GM12878 (cell line): ENCODE measurements at regions not wholly inside any gene's neighbourhood (a gene's known extent, or its start where the extent isn't known, plus 50 kb on each side); places are given as distances from the start of the nearest gene placed in this dataset.

Source experiments
- ATAC-seq: fragments of 200-7000 bp; cut with Tn5 transposase; 3 replicates; pipeline ENCODE4 v1.9.1; 2020; ENCODE audit warnings: mild to moderate bottlenecking, moderate library complexity
- BruUV-seq: library from RNA; stranded (reverse); fragments of 400-500 nt; replicated peaks from 2 replicates; lab custom pipeline; 2021; lab: Mats Ljungman, UMichigan
- CTCF ChIA-PET: fragments of 300-600 bp; sonication (Branson Sonifier 250); formaldehyde crosslinking; extraction: SDS; loops from one replicate; lab custom pipeline; 2021; ENCODE audit warnings: inconsistent platforms; lab: Yijun Ruan, JAX
- POLR2A ChIA-PET: fragments of 350-600 bp; formaldehyde crosslinking; extraction: SDS; loops from one replicate; lab custom pipeline; 2021; ENCODE audit warnings: inconsistent platforms; lab: Charles Lee
- RAD21 ChIA-PET: fragments of 300-600 bp; sonication (Branson Sonifier 250); formaldehyde crosslinking; loops from one replicate; lab custom pipeline; 2023; ENCODE audit warnings: antibody characterized with exemption; ENCODE audit not compliant: unreplicated experiment; lab: Charles Lee
- SMC1A ChIA-PET: fragments of 300-600 bp; sonication (Branson Sonifier 250); formaldehyde crosslinking; loops from one replicate; lab custom pipeline; 2023; ENCODE audit not compliant: unreplicated experiment, uncharacterized antibody; lab: Charles Lee
- DNase-seq: peaks from one replicate; pipeline ENCODE4 v3.0.0-alpha.2; 2011; ENCODE audit warnings: low read depth, low spot score
- FAIRE-seq: peaks from 3 replicates; lab custom pipeline; 2011; peaks lifted over from hg19 to GRCh38; lab: Jason Lieb, UNC
- H2AFZ ChIP-seq: 2 replicates; pipeline ENCODE4 v1.6.0; 2011; ENCODE audit warnings: low read depth, low read length, control low read depth; ENCODE audit not compliant: control insufficient read depth
- H3K27ac ChIP-seq: 2 replicates; pipeline ENCODE4 v1.5.1; 2011; ENCODE audit warnings: control low read depth; ENCODE audit not compliant: control insufficient read depth, insufficient read depth
- H3K27me3 ChIP-seq, 2 experiments: replicated peaks in 1 of 2; 2 replicates each; pipeline versions ENCODE4 v1.6.0 to v1.6.1; 2011; ENCODE audit warnings: low read length in 1 of 2; ENCODE audit not compliant: control insufficient read depth in 2 of 2, insufficient read depth in 2 of 2
- H3K36me3 ChIP-seq, 2 experiments: 2 replicates each; pipeline ENCODE4 v1.5.1; 2011; ENCODE audit warnings: low read length in 1 of 2; ENCODE audit not compliant: control insufficient read depth in 2 of 2, insufficient read depth in 2 of 2
- H3K4me1 ChIP-seq: 2 replicates; pipeline ENCODE4 v1.6.1; 2011; ENCODE audit warnings: mild to moderate bottlenecking, low read length, moderate library complexity, mixed read lengths; ENCODE audit not compliant: control insufficient read depth, insufficient read depth
- H3K4me2 ChIP-seq: 2 replicates; pipeline ENCODE4 v1.6.0; 2011; ENCODE audit warnings: control low read depth; ENCODE audit not compliant: control insufficient read depth, insufficient read depth
- H3K4me3 ChIP-seq: fragments of 200-600 bp; sonication (generic); 2 replicates; pipeline ENCODE4 v1.5.1; 2016
- H3K79me2 ChIP-seq: 2 replicates; pipeline ENCODE4 v1.6.0; 2011; ENCODE audit warnings: low read length; ENCODE audit not compliant: control insufficient read depth, insufficient read depth
- H3K9ac ChIP-seq: 2 replicates; pipeline ENCODE4 v1.8.0; 2011; ENCODE audit warnings: low read length, control low read depth, mixed read lengths; ENCODE audit not compliant: control insufficient read depth, insufficient read depth
- H3K9me3 ChIP-seq: replicated peaks from 3 replicates; pipeline ENCODE4 v1.5.1; 2011; ENCODE audit warnings: mild to moderate bottlenecking, low read length; ENCODE audit not compliant: control insufficient read depth, insufficient read depth
- H4K20me1 ChIP-seq: 2 replicates; pipeline ENCODE4 v1.6.0; 2011; ENCODE audit not compliant: control insufficient read depth, insufficient read depth
- ATF3 ChIP-seq: IDR thresholded peaks from 2 replicates; pipeline ENCODE4 v1.6.1; 2011; ENCODE audit warnings: low read depth, mild to moderate bottlenecking, low read length, moderate library complexity, borderline replicate concordance; ENCODE audit errors: extremely low read depth
- BCL11A ChIP-seq: IDR thresholded peaks from 2 replicates; pipeline ENCODE4 v1.6.1; 2011; ENCODE audit warnings: low read depth, low read length
- CBX3 ChIP-seq: fragments of 200-600 bp; sonication (generic); IDR thresholded peaks from 2 replicates; pipeline ENCODE4 v1.6.1; 2016; ENCODE audit warnings: low read depth, borderline replicate concordance
- CEBPB ChIP-seq, 2 experiments: fragments of 150-350 bp in 1 of 2; IDR thresholded peaks; 2 replicates each; pipeline ENCODE4 v1.6.1; 2012 to 2014; ENCODE audit warnings: low read depth in 2 of 2, low read length in 2 of 2, borderline replicate concordance in 1 of 2, inconsistent platforms in 1 of 2
- FOS ChIP-seq: IDR thresholded peaks from 3 replicates; pipeline ENCODE4 v1.6.1; 2011; ENCODE audit warnings: borderline replicate concordance; ENCODE audit not compliant: insufficient read length; ENCODE audit errors: extremely low read depth
- FOXM1 ChIP-seq: IDR thresholded peaks from 2 replicates; pipeline ENCODE4 v1.6.1; 2012; ENCODE audit warnings: low read depth, mild to moderate bottlenecking, inconsistent platforms, low read length, moderate library complexity
- HDGF ChIP-seq: fragments of 450-650 bp; IDR thresholded peaks from 2 replicates; pipeline ENCODE4 v1.6.1; 2016; ENCODE audit warnings: antibody characterized with exemption
- IKZF1 ChIP-seq: fragments of 450-650 bp; conservative IDR thresholded peaks from 2 replicates; pipeline ENCODE4 v1.6.1; 2017; ENCODE audit warnings: antibody characterized with exemption, mild to moderate bottlenecking
- JUNB ChIP-seq: IDR thresholded peaks from 2 replicates; pipeline ENCODE4 v1.6.1; 2016; ENCODE audit warnings: antibody characterized with exemption, mild to moderate bottlenecking
- MTA3 ChIP-seq: IDR thresholded peaks from 2 replicates; pipeline ENCODE4 v1.6.1; 2012; ENCODE audit warnings: low read length, inconsistent platforms, borderline replicate concordance
- MYB ChIP-seq: fragments of 150-350 bp; IDR thresholded peaks from 2 replicates; pipeline ENCODE4 v1.6.1; 2014; ENCODE audit warnings: mild to moderate bottlenecking, low read depth, low read length, borderline replicate concordance
- NR2C1 ChIP-seq: fragments of 450-650 bp; IDR thresholded peaks from 2 replicates; pipeline ENCODE4 v1.6.1; 2017; ENCODE audit warnings: antibody characterized with exemption, mild to moderate bottlenecking, moderate library complexity
- PAX8 ChIP-seq: fragments of 450-650 bp; IDR thresholded peaks from 2 replicates; pipeline ENCODE4 v1.6.1; 2017; ENCODE audit warnings: mild to moderate bottlenecking, moderate library complexity
- RAD21 ChIP-seq: IDR thresholded peaks from 2 replicates; pipeline ENCODE4 v1.6.1; 2011; ENCODE audit warnings: mild to moderate bottlenecking, low read depth, low read length, moderate library complexity; ENCODE audit not compliant: insufficient read depth
- RB1 ChIP-seq: fragments of 450-650 bp; formaldehyde crosslinking; IDR thresholded peaks from 2 replicates; pipeline ENCODE4 v1.6.1; 2017; ENCODE audit warnings: mild to moderate bottlenecking, borderline replicate concordance
- RUNX3 ChIP-seq: IDR thresholded peaks from 2 replicates; pipeline ENCODE4 v1.6.1; 2012; ENCODE audit warnings: low read length, inconsistent platforms
- SRF ChIP-seq, 2 experiments: IDR thresholded peaks; 2 replicates each; pipeline ENCODE4 v1.6.1; 2011; ENCODE audit warnings: low read depth in 2 of 2, low read length in 2 of 2, mild to moderate bottlenecking in 1 of 2, moderate library complexity in 1 of 2
- WRNIP1 ChIP-seq: IDR thresholded peaks from 2 replicates; pipeline ENCODE4 v1.6.1; 2011; ENCODE audit warnings: low read depth, low read length, improper control_type of control experiment, borderline replicate concordance
- ZNF24 ChIP-seq: fragments of 450-650 bp; IDR thresholded peaks from 2 replicates; pipeline ENCODE4 v1.6.1; 2017; ENCODE audit warnings: antibody characterized with exemption, mild to moderate bottlenecking
- ZNF274 ChIP-seq: IDR thresholded peaks from one replicate; pipeline ENCODE4 v1.8.0; 2011; ENCODE audit not compliant: insufficient read length, insufficient read depth
- WGBS: methylation state at CpG from one replicate; pipeline ENCODE4 v1.1.6; 2016; ENCODE audit warnings: low lambda C conversion rate; ENCODE audit not compliant: insufficient replicate concordance, insufficient coverage; ENCODE audit errors: missing lambda C conversion rate; 5-methylcytosine and 5-hydroxymethylcytosine counted together
- in situ Hi-C: fragments of 300-500 bp; cut with MboI; formaldehyde crosslinking; loops from 9 replicates; pipeline ENCODE4 v1.14.3; 2018; ENCODE audit warnings: mixed read lengths
- intact Hi-C: fragments of 100-400 bp; cut with micrococcal nuclease; formaldehyde crosslinking; loops from one replicate; pipeline ENCODE4 v1.14.2; 2022; ENCODE audit not compliant: unreplicated experiment
- TF ChIP-seq, protein P1 (sequence below): IDR thresholded peaks from 2 replicates; pipeline ENCODE4 v1.6.1; 2011; ENCODE audit warnings: low read depth, low read length, improper control_type of control experiment, borderline replicate concordance

- no peak for DNase-seq
- BruUV-seq: no TSS peak
- H4K20me1 ChIP-seq: no peaks in the 10 kb centered on the region
- H3K27me3 ChIP-seq: no peaks in the 10 kb centered on the region
- TF ChIP-seq SRF (IDR thresholded peaks at IDR 0.05; ENCODE audit: low read depth in 2 of 2, low read length in 2 of 2) (no peak), CEBPB (IDR thresholded peaks at IDR 0.05; ENCODE audit: borderline replicate concordance in 1 of 2, low read depth in 2 of 2, low read length in 2 of 2) (no peak), MYB (no peak), RAD21 (no peak), HDGF (no peak), RUNX3 (no peak), FOXM1 (no peak), FOS (no peak), JUNB (no peak), PAX8 (no peak)
- H3K27ac ChIP-seq: no peak overlapping the region
- RAD21 ChIA-PET: no interaction called here
- intact Hi-C loops: no loop called here
- no peak overlapping the region for H3K9ac ChIP-seq
- no peaks in the 10 kb centered on the region; the same call in 2 of the 3 replicates for H3K9me3 ChIP-seq
- H3K79me2 ChIP-seq: no peaks in the 10 kb centered on the region
- in situ Hi-C loops: no loop called here
- H3K4me3 ChIP-seq: no peak overlapping the region
- POLR2A ChIA-PET: no interaction called here
- H3K4me2 ChIP-seq: no peak overlapping the region
- SMC1A ChIA-PET: no interaction called here
- FAIRE-seq: no peak
- CTCF ChIA-PET: no interaction called here
- H3K4me1 ChIP-seq: no peaks in the 10 kb centered on the region
- no peaks in the 10 kb centered on the region for H3K36me3 ChIP-seq
- WGBS: 43% methylated on average over 11 of the region's 11 CpGs
- H2AFZ ChIP-seq: no peak overlapping the region
- no peak for ATAC-seq
Observed at GRCh38 chr18:78859686-78860085, 119.9 kb upstream of the SALL3 start.

DNA sequence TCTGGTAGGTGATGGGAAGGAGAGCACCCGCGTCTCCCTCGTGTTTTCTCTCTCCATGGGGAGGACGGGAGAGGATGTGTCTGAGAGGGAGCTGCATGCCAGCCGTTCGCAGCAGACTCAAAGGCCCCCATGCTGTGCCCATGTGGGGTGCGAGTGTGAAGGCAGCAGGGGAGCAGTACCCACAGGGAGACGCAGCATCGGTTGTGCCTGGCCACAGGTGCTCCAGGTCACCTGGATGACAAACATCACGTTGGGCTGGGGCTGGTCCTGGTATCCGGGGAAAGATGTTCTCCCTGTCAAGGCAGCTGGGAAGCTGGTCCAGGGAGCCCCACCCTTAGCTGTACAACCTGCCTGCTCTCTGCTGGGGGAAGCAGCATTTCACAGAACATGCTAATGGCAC lies 119.5 kb upstream of the SALL3 start:
- ATAC-seq (no peak), DNase-seq (no peak), FAIRE-seq (no peak)
- Histone ChIP-seq H3K4me3 (no peak overlapping the region), H3K9me3 (no peaks in the 10 kb centered on the region; the same call in 2 of the 3 replicates), H3K36me3 (no peaks in the 10 kb centered on the region), H3K9ac (no peak overlapping the region), H2AFZ (no peak overlapping the region), H3K27me3 (no peaks in the 10 kb centered on the region), H3K4me1 (no peaks in the 10 kb centered on the region), H4K20me1 (no peaks in the 10 kb centered on the region), H3K4me2 (no peak overlapping the region), H3K27ac (no peak overlapping the region), H3K79me2 (no peaks in the 10 kb centered on the region)
- POLR2A ChIA-PET: no interaction called here
- in situ Hi-C loops: no loop called here
- CTCF ChIA-PET: no interaction called here
- intact Hi-C loops: no loop called here
- RAD21 ChIA-PET: no interaction called here
- SMC1A ChIA-PET: no interaction called here
- no TSS peak for BruUV-seq
- WGBS: 10% methylated on average over 11 of the region's 11 CpGs
- TF ChIP-seq IKZF1 (no peak), BCL11A (no peak), WRNIP1 (no peak), NR2C1 (no peak), ZNF24 (no peak), CBX3 (no peak), MTA3 (no peak), ATF3 (no peak), RB1 (no peak), ZNF274 (no peak)
- TF ChIP-seq, protein P1, sequence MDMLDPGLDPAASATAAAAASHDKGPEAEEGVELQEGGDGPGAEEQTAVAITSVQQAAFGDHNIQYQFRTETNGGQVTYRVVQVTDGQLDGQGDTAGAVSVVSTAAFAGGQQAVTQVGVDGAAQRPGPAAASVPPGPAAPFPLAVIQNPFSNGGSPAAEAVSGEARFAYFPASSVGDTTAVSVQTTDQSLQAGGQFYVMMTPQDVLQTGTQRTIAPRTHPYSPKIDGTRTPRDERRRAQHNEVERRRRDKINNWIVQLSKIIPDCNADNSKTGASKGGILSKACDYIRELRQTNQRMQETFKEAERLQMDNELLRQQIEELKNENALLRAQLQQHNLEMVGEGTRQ: no peak
